HK-2 (cell line): ENCODE measurements at regions not wholly inside any gene's neighbourhood (a gene's known extent, or its start where the extent isn't known, plus 50 kb on each side); places are given as distances from the start of the nearest gene placed in this dataset.
A peak's percentile ranks its signal among the peaks of the same experiment; 100 is the strongest.
"Not testable (repeated sequence)": the region's sequence is repeated elsewhere in the genome, so short reads cannot be mapped to it uniquely, and the experiment has no call there.

ENCODE experiments used
- DNase-seq: peaks from one replicate; pipeline ENCODE4 v3.0.0-alpha.2; 2018; ENCODE audit not compliant: unreplicated experiment

DNA sequence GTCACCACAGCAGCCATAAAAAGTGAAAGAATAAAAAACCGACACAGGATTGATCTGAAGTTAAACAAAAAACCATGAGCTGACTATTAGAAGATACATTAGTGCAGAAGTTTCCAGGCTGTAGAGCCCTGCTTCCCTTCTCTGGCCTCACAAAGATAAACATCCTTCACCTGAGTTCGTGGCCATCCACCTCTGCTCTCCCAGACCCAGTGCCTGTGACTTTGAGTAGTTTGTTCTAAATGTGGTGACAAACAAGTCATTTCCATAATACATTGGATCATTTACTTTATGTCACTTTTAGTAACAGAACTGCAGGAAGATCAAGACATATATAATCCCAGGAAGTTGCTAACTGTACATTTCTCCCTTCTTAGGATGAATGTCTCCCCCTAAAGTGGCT lies 241.9 kb upstream of the MAP2 start:
- no peak for DNase-seq

DNA sequence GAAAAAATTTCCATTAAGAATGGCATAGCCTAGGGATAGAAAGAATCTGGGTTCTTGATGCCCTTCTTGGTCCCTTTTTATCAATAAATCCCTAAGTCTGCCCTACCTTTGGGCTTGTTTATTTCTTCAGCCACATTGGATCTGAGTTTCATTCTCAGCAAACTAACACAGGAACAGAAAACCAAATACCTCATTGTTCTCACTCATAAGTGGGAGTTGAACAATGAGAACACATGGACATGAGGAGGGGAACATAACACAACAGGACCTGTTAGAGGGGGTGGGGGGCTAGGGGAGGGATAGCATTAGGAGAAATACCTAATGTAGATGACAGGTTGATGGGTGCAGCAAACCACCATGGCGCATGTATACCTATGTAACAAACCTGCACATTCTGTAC lies 237.0 kb upstream of the MAP2 start:
- DNase-seq: not testable (repeated sequence)

DNA sequence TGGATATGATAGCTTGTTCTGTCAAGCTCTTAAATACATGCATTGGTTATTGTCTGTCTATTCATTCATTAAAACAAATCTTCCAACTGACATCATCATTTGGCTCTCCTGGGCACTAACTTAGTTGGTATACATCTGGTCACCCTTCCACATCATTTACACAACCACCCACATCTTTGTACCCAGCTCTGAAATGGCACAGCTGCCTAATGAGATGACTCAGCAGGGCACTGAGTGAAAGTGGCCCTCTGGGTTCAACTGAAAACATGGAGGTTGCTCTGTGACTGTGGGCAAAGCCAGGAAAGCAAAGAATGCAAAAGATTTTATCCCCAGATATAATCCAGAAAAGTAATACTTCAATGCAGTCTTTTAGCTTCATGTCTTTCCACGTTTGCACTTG lies 234.0 kb upstream of the MAP2 start:
- no peak for DNase-seq

DNA sequence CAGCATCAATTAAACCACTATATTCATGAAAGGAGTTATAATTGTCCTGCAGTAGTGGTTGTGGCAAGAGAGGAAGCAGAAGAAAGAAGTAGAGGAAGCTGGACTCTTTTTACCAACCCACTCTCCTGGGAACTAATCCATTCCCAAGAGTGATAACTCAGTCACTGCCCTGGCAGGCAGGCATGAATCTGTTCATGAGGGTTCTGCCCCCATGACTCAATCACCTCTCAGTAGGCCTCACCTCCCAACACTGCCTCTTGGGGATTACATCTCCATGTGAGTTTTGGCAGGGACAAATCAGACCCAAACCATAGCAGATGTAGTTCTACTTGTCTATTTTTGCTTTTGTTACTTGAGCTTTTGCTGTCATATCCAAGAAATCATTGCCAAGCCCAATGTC lies 232.7 kb upstream of the MAP2 start:
- no peak for DNase-seq

DNA sequence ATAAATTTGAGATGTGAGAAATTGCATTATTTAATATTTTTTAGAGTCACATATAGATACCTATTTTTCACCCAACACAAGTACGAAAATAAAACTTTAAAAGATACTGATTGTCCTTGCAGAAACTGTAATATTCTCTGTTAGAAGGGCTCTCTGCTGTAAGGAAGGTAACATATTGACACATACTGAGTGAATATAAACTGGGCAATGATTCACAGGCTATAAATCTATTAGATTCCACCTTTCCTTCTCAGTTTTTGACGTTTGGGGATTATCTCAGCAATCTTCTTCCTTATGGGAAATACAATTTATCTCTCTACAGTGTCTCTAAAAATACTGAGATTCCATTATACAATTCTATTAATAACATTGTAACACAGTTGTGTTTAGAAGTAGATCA lies 229.1 kb upstream of the MAP2 start:
- no peak for DNase-seq

DNA sequence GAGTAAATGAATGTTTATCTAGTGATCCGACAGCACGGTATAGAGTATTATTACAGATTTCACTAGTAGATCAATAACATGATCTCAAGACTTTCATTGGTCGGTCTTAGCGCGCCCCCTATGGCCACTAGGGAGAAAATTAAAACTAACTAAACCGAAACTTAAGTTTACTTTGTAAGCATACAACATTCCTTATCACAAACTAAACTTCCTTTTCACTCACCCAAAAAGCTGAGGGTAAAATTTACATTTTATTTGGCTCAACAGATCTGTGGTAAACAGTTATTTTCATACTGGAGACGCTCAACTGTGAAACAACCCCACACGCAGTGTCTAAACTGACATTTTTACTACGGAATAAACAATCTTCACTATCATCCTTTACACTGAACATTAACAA lies 215.6 kb upstream of the MAP2 start:
- peak; percentile 36 for DNase-seq

DNA sequence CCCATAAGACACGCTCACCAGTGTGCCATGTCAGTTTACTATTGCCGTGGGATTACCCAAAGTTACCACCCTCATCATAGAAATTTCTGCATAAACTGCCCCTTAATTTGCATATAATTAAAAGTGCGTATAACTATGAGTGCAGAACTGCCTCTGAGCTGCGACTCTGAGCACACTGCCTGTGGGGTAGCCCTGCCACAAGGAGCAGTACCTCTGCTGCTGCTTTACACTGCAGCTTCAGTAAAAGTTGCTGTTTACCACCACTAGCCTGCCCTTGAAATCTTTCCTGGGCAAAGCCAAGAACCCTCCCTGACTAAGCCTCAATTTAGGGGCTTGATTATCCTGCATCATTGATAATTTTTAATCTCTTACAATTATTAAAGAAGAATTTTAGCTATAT lies 213.9 kb upstream of the MAP2 start:
- no peak for DNase-seq

DNA sequence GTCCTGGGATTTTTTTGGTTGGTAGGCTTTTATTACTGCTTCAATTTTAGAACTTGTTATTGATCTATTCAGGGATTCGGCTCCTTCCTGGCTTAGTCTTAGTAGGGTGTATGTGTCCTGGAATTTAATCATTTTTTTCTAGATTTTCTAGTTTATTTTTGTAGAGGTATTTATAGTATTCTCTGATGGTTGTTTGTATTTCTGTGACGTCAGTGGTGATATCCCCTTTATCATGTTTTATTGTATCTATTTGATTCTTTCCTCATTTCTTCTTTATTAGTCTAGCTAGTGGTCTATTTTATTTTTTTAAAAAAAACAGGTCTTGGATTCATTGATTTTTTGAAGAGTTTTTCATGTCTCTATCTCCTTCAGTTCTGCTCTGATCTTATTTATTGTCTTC lies 193.3 kb upstream of the MAP2 start:
- DNase-seq: no peak

DNA sequence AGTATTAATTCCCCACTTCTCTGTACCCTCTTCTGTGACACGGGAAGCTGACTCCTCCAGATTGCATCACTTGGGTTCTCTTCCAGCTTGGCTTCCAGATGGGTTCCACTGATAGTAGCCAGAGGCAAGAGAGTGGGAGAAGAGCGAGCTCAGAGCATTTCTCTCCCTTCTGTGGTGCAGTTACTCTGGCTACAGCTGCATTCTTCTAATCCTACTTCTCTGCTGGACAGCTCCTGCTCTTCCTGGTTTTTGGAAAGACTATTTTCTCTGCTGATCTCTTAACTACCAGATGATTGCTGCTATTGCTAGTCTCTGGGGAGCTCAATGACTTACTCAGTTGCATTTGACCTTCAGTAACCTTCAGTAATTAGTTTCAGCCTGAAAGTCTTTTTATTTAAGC lies 187.5 kb upstream of the MAP2 start:
- no peak for DNase-seq

DNA sequence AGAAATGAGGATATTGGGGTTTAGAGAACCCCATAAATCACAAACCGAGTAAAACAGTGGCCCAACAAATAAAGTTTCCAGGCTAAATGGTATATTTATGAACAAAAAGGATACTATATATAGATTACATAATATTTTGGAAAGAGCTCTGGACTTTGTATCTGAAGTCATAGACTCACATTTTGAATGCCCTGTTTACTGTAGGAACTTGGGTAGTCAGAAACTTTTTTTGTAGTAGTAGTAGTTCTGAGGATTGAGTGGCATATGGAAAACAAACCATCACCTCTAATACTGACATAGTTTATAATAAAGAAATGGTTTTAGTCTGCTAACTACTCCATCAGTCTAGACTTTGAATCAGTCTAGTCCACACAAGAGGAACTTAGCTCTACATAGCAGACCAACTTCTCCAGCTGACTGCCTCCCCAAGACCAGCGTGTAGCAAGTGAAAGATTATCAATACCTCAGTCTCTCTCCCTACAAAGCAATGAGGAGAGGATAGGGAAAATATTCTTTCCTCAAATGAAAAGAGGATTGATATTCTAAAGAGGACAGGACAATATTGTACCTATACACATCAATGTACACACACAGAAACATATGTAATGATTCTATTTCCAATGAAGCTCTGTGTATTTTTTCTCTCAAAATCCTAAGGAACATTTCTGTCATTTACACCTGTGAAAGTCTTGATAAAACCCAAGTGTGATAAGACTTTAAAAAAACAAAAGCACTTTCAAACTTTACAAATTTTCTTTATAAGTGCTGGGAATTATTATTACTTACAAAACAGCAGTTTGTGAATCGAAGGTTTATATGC lies 184.9 kb upstream of the MAP2 start:
- DNase-seq: no peak

DNA sequence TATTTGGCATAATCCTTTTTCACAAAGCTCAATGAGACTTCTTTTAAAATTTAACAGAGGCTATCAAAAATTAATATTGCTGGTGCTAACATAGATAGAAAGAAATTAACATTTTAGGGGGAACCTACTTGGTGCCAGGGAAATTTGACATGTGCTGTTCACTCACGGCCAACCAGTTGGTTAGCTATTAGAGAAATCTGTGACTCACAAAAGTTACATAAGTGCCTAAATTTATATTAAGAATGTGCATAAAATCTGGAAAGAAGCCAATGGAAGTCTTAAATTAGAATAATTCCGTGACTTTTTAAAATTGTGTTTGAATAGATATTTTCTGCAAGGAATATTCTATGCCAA lies 184.3 kb upstream of the MAP2 start:
- no peak for DNase-seq

DNA sequence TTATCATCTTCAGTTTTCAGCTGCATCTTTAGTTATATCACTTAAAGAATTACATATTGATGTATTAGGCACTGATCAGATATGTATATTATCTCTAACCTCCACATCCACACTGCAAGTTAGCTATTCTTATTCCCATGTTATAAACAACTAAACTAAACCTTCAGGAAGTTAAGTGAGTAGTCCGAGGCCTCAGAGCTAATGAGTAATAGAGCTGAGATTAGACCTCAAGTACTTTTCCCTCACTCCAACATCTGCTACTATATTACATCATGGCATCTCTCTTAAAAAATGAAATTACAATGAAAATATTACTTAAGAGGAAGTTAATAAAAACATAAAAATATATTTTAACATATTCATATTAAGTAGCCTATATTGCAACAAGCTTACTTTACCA lies 183.6 kb upstream of the MAP2 start:
- DNase-seq: no peak

DNA sequence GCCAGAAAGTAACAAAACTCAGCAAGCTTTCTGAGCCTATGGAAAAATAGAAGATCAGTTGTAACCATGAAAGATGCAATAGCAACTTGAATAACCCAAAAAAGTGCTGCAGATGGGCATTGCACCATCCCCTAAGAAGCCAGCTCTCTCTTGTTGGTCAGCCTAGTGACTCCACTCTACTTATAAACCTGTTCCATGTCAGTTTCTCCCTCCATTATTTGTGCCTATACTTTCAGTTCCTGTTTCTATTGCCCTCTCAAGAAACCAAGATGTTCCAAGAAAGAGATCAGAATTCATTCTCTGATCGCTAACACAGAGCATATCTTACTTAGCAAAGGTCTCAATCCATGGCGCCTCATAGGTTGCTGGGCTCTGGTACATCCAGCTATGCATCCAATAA lies 170.3 kb upstream of the MAP2 start:
- no peak for DNase-seq

DNA sequence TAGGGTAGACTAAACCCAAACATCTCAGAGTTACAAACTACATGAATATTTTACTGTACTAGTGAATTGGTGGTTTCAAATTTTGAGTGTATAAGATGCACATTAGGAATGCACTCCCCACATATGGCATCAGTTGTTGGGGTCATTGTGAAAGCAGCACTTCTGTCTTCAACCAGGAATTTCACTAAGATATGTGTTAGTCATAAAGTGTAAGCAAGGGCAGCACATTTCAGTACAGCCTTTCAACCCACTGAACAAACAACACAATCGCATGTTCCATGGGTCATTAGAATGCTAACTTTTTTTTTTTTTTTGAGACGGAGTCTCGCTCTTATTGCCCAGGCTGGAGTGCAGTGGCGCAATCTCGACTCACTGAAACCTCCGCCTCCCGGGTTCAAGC lies 164.1 kb upstream of the MAP2 start:
- DNase-seq: no peak

DNA sequence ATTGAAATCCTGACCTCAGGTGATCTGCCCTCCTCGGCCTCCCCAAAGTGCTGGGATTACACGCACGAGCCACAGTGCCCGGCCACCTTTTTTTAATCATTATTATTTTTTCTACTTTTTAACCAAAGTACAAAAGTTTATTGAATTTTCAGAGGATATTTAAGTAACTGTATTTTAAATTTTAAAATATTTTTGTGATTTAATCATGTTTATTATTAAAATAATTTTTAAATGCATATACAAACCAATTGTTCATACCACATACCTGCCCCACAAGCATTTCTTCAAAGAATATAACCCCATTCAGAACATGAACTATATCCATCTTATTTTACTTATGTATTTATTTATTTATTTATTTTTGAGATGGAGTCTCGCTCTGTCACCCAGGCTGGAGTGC lies 163.6 kb upstream of the MAP2 start:
- no peak for DNase-seq

DNA sequence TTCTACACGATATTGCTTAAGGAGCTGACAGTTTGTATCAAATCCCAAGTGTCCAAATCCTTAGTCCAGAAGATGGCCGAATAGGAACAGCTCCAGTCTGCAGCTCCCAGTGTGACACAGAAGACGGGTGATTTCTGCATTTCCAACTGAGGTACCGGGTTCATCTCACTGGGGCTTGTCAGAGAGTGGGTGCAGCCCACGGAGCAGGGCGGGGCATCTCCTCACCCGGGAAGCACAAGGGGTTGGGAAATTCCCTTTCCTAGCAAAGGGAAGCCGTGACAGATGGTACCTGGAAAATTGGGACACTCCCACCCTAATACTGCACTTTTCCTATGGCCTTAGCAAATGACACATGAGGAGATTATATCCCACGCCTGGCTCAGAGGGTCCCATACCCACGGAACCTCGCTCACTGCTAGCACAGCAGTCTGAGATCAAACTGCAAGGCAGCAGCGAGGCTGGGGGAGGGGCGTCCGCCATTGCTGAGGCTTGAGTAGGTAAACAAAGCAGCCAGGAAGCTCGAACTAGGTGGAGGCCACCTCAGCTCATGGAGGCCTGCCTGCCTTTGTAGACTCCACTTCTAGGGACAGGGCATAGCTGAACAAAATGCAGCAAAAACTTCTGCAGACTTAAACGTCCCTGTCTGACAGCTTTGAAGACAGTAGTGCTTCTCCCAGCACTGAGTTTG lies 162.3 kb upstream of the MAP2 start:
- DNase-seq: not testable (repeated sequence)

DNA sequence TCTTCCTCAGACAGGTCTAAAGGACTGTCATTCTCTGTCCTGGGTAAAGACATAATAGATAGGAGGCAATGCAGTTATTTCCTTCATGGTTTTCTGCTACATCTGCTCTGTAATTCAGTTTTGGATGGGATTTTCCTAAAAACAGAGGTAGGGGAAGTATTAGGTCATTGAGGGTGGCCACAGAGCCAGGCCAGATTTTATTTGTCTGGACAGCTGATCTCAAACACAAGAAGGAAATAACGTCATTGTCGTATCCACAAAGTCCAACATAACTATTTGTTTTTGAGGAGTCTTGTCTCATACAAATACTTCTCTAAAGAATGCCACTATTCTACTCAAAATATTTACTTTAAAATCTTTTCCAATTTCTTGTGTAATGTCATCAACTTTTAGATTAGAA lies 154.8 kb upstream of the MAP2 start:
- DNase-seq: no peak

DNA sequence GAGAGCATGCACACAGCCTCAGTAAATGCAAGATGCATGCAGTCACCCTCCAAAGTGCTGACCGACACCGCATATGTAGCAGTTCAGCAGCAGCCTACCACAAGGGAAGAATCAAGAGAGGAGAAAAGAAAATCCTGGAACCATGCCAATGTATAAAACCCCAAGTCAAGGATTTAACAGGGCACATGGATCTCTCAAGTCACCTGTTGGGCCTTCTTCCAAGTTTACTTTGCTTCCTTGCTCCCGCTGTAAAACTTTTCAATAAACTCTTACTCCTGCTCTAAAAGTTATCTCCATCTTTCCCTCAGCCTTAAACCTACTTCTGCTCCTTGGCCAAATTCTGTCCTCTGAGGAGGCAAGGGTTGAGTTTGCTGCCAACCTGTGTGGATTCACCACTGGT lies 147.8 kb upstream of the MAP2 start:
- no peak for DNase-seq

DNA sequence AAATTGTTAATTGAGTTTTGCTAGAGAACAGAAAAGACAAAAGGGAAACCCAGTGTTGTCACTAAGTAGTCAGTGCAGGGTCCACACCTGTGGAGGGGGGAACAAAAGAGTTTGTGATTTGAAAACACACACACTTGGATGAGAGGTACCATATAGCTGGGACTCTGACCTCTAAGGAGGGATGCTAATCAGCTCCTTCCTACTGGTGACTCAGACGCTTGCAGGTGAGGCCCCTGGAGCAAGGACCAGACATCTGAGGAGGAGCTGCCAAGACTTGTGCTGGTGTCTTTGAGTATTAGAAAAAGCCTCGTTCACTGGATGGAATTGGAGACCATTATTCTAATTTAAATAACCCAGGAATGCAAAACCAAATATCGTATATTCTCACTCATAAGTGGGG lies 146.4 kb upstream of the MAP2 start:
- DNase-seq: no peak

DNA sequence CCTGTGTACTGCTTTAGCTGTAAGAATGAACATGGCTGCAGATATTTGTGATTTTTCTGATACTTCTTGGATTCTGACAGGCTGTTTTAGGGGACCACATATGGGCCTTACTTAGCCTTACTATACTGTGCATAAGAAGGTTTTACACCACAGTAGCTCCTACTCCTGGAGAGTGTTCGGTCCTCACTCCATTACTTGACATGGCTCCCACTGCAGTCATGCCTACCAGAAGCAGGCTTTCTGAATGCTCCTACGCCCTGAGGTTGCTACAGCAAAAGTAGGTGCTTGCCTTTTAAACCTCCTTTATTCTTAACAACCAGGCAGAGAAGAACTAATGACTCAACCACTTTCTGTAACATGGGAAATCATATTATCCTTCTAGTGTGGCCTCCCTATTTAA lies 125.2 kb upstream of the MAP2 start:
- DNase-seq: no peak

DNA sequence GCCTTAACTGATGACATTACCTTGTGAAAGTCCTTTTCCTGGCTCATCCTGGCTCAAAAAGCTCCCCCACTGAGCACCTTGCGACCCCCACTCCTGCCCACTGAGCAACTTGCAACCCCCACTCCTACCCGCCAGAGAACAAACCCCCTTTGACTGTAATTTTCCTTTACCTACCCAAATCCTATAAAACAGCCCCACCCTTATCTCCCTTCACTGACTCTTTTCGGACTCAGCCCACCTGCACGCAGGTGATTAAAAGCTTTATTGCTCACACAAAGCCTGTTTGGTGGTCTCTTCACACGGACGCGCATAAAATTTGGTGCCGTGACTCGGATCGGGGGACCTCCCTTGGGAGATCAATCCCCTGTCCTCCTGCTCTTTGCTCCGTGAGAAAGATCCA lies 124.4 kb upstream of the MAP2 start:
- DNase-seq: not testable (repeated sequence)

DNA sequence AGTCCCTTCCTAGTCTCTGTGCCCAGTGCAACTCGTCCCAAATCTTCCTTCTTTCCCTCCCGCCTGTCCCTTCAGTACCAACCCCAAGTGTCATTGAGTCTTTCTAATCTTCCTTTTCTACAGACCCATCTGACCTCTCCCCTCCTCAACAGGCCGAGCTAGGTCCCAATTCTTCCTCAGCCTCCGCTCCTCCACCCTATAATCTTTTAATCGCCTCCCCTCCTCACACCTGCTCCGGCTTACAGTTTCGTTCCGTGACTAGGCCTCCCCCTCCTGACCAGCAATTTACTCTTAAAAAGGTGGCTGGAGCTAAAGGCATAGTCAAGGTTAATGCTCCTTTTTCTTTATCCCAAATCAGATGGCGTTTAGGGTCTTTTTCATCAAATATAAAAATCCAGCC lies 123.1 kb upstream of the MAP2 start:
- DNase-seq: not testable (repeated sequence)

DNA sequence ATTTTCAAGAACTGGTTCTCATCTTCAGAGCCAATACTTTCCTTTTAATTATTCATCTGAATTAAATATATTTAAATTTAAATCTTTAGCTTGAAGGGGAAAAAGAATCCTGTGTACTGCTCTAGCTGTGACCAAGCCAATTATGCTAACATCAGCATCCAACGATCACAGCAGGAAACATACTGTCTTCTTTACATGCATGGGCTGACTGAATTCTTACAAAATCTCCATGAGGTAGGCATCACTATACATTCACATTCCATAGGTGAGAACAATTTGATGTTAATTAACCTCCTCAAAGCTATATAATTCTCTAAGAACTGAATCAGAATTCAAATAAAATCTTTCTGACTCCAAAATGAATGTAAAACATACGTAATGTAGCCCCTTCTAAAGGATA lies 118.8 kb upstream of the MAP2 start:
- no peak for DNase-seq

DNA sequence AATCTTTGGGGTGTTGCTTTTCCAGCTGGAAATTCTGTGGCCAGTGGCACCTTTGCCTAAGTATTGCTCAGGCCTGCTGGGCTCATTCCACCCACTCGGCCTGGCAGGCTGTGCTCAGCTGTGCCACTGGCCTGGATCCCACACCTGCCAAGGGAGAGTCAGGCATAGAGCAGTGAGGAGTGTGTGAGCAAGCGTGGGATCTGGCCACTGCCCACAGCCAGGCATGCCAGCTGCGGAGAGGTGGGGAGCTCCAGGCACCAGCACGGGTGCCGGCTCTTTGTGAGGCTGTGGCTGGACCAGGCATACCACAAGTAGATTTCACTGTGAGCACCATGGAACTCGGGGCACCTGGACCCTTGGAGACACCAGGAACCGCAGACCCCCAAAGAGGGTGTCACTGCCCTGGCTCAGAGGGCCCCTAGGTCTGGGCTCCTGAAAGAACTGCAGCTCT lies 118.1 kb upstream of the MAP2 start:
- DNase-seq: no peak
